ENCODE measurements at regions not wholly inside any gene's neighbourhood (a gene's known extent, or its start where the extent isn't known, plus 50 kb on each side); places are given as distances from the start of the nearest gene placed in this dataset.
"Not testable (repeated sequence)": the region's sequence is repeated elsewhere in the genome, so short reads cannot be mapped to it uniquely, and the experiment has no call there.

DNA sequence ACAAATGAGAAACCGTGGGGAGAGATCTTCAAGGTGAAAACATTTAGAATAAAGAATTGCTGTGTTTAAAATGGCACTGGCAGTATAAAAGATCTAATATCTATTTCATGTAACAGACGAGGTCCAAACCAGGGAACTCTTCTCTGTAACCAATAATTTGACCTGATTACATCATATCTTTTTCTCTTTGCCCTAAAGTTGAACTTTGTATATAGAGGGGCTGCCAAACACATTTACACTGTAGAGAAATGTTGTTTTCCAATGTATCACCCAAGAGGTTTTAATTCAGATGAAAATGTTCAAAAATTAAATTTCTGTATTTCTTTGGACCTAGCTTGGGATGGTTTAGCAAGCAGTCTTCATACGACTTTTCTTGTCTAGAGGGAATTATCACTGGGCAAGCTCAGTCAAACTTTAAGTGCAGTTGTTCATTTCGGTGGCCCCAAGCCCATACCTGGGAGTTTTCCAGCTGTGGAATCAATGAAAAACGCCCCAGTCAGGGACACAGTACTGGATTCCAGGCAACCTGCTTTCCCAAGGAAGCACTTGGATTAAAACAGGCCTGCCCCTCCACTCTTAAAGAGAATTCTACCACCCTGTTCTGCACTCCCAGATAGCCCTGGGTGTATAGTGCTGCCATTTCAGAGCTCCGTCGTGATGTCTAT is 208.5 kb upstream of the FN1 start:
- DNase-seq: no peak

DNA sequence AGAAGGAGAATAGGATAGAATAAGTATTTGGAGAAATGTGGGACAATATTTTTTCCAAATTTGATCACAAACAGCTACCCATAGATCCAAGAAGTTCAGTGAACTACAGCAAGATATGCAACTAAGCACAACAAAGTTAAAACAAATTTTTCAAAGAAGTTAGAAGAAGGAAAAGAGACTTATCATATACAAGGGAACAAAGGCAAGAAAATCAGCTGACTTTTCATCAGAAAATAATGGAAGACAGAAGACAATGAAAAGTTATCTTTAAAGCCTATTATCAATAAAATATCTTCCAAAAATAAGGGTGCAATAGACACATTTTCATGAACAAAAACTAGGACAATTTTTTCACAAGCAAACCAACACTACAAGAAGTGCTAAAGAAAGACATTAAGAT is 202.8 kb upstream of the FN1 start:
- no peak for DNase-seq

DNA sequence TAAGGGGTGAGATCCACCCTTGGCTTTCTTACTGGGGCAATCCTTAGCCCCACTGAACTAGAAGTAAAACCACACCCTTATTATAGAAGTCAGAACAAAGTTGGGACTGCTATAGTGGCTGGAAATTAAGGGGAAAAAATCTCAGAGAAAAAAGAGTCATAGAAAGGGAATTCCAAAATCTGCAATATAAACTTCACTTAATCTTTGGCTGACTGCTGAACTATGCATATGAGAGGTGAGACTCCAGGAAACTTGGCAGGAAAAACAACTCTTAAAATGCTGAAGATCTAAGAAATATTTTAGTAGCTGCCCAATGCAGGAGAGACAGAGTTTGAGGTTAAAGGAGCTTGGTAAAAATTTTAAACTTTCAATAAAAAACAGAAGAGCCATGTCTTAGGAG is 201.8 kb upstream of the FN1 start:
- DNase-seq: no peak

DNA sequence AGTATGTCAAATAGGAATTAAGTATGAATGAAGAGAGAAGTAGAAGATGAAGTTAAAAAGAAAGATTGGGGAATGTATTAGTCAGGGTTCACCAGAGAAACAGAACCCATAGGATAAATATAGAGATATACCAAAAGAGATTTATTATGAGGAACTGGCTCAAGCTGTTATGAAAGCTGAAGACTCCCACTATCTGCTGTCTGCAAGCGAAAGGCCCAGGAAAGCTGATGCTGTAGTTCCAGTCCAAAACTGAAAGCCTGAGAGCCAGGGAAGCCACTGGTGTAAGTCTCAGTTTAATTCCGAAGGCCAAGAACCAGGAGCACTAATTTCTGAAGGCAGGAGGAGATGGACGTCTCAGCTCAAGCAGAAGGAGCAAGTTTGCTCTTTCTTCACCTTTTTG is 200.9 kb upstream of the FN1 start:
- no peak for DNase-seq

DNA sequence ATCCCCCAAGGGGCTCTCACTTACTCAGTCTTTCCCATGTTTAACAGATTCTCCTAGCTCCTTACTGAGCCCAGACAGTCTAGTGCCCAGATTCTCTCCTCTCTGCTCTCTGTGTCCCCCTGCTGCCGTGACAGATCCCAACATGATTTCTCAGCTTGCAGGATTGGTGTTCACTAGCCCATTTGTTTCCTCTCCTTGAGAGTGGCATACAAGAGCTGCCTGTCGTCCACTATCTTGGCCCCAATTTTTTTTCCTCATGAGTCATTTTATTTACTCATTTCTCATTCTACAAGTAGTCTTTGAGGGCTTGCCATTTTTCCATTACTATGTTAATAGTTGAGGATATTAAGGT is 199.9 kb upstream of the FN1 start:
- DNase-seq: no peak

DNA sequence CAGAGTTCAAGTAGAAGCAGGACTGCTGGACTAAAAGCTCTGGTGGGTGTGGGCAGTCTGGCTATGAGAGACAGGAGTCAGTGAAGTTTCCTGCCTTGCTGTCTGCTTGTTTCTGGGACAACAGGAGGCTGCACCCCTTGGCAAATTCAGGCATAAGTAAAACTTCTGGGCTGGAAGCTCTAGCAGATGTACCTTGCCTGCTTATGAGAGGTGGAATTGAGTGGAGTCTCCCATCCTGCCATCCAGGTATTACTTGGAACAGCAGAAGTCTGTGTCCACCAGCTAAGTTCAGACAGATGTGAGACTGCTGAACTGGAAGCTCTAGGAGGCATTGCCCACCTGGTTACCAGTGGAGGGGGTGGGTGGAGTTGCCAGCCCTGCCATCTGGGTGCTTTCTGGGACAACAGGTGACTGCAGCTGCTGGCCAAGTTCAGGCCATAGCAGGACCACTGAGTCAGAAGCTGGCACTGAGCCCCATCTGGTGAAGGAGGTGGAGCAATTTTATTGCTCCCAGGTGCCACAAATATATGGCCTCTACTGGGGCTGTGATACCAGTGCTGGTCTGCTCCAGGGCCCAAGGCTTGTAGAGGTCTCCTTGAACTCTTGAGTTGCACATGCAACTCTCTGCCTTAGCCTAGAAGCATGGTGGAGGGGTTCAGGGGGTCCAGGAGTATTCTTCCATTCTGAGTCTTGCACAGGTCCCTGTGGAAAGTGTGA is 199.4 kb upstream of the FN1 start:
- DNase-seq: no peak

DNA sequence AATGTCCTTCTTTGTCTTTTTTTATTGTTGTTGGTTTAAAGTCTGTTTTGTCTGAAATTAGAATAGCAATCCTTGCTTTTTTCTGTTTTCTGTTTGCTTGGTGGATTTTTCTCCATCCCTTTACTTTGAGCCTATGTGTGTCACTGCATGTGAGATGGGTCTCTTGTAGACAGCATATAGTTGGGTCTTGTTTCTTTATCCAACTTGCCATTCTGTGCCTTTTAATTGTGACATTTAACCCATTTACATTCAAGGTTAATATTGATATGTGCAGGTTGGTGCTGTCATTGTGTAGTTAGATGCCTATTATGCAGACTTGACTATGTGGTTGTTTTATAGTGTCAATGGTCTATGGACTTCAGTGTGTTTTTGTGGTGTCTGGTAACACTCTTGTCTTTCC is 197.5 kb upstream of the FN1 start:
- DNase-seq: no peak

DNA sequence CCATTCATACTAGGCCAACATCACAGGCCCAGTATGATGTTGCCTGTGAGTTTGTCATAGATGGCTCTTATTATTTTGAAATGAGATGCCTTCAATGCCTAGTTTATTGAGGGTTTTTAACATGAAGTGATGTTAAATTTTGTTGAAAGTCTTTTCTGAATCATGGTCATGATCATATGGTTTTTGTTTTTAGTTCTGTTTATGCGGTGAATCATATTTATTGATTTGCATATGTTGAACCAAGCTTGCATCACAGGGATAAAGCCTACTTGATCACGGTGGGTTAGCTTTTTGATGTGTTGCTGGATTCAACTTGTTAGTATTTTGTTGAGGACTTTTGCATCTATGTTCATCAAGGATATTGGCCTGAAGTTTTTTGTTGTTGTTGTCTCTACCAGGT is 195.8 kb upstream of the FN1 start:
- no peak for DNase-seq

DNA sequence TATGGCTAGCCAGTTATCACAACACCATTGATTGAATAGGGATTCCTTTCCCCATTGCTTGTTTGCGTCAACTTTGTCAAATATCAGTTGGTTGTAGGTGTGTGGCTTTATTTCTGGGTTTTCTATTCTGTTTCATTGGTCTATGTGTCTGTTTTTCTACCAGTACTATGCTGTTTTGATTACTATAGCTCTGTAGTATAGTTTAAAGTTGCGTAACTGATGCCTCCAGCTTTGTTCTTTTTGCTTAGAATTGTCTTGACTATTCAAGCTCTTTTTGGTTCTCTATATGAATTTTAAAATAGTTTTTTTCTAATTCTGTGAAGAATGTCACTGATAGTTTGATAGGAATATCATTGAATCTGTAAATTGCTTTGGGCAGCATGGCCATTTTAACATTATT is 194.9 kb upstream of the FN1 start:
- DNase-seq: not testable (repeated sequence)

DNA sequence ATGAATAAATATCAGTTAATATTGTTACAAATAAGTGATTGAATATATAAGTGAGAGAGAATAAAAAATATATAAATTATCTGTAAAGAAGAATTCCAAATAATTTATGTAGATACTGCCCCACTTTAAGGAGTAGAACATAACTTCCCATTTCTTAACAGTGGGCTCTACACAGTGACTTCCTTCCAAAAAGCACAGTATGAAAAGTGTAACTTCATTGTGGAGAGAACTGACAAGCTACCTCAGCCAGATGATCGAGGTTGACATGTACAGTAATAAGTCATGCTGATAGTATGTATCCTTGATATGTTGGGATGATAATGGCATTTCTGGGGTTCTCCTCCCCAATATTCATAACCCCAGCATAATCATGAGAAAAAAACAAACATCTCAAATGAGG is 191.9 kb upstream of the FN1 start:
- no peak for DNase-seq

DNA sequence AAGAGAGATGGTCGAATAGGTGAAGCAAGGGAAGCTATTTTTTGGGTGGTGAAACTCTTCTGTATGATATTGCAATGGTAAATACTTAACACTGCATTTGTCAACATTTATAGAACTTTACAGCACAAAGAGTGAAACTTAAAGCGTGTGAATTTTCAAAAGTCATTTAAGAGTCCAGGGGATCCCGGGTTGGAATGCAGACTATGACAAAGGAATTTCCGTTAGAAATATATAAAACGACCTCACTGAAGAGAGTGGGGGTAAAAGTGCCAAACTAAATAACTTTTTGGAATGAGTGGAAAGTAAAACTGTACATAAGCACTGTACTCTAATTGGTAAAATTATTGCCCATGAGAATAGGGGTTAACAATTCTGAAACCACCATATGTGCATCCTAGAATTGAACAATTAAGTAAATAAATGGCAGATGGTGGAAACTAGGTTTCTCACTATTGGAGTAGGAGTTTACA is 191.0 kb upstream of the FN1 start:
- DNase-seq: no peak

DNA sequence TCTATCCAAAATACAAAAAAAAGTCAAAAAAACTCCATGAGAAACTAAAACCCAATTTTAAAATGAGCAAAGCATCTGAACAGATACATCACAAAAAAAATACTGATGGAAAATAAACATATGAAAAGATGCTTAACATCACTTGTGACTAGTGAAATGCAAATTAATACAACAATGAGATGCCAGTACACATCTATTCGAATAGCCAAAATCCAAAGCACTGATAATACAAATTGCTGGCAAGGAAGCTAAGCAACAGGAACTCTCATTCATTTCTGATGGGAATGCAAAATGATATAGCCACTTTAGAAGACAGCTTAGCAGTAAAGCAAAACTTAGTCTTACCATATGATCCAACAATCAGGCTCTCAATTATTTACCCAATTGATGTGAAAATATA is 190.2 kb upstream of the FN1 start:
- no peak for DNase-seq

DNA sequence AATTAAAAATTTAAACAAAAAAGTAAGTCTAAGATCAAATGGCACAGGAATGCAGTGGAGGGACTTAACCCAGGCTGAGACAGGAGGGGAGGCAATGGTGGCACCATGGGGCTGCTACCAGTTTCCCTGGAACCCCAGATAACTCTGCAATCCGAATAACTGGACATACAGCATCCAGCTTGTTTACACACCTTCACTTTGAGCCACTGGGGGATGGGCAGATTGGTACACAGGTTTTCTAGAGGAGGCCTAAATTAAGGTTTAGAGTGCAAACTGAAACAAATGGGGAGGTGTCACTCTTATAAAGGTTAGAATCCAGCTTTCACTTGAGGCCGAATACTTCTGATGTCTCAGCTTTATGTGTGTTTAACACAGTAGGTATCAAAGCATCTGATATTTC is 189.3 kb upstream of the FN1 start:
- DNase-seq: no peak

DNA sequence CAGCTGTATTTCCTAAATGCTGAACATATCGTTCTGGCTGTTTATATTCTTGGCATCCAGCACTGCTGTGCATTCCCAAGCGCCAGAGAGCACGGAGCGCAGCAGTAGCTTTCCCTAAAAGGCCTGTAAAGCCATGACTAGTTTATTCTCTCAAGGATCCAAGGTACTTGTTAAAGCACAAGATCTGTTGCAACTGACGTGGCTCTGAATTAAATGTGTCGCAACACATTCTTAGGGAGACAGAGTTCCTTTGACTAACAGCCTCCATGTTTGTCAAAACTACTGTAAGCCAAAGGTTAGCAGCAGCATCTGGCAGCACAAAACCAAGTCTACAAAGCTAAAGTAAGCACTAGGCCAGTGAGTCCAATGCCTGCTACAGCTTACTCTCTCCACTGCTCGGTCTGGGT is 188.6 kb upstream of the FN1 start:
- no peak for DNase-seq

DNA sequence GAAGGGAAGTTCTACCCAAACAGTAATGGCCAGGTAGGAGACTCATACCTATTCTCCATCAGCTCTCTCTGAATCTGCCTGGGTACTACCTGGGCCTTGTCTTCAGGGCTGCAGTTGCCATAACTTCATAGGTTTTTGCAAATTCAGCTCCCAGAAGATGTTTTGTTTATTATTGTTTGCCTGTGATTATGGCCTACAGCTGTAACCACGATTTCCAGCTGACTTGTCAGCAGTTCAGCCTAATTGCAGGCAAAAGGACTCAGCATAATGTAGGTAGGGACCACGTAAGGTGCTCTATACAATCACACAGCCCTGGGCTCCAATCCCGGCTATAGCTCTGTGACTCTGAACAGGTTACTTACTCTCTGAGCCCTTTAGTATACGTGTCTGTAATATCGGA is 187.0 kb upstream of the FN1 start:
- DNase-seq: no peak

DNA sequence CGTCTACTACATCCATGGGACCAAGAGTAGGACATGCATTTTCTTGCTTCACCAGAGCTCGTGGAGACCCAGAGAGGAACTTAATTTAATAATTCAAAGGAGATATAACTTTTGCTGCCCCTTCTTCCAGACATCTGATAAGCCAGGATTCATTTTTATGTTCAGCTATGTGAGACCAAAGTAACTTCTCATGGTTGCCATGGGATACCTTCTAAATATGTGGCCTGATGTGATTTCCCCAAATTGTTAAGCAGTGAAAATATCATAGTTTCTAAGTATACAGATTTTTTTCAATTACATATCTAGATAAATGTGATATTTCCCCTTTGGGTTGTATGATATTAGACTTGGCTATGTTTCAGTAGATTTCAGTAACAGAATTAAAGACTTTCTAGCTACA is 185.5 kb upstream of the FN1 start:
- no peak for DNase-seq

DNA sequence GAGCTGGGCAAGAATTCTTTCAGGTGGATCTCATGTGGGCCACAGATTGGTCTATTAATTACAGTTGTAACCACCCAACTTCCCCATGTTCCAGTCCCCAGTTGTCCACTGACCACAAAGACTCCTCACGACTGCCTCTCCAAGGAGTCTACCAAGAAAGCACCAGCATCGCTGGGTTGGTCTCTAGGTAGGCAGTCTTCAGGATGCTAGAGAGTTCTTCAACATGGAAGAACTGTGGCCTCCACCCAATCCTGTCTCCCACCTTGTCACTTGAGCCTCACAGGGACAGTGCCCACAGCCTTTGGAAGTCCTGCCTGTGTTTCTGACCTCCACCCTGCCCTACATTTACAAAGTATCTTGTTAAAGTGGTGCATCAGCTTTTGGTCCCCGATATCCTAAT is 184.7 kb upstream of the FN1 start:
- no peak for DNase-seq

DNA sequence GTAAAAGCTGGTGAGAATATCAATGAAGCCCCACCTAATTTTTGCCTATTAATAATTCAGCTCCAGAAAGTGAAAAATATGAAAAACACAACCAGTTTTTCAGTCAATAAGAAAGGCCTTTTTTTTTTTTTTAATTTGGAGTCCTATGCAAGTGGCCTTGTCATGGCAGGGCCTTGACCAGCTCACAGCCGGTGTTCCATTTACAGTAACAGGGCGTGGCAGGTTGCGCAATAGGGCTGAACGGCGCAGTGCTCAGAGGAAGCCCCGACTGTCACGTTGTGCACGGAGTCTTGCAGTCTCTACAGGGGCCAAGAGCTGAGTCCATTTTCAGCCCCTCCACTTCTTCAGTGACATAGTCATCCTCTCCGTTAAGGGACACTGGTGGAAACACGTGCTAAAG is 184.1 kb upstream of the FN1 start:
- no peak for DNase-seq

DNA sequence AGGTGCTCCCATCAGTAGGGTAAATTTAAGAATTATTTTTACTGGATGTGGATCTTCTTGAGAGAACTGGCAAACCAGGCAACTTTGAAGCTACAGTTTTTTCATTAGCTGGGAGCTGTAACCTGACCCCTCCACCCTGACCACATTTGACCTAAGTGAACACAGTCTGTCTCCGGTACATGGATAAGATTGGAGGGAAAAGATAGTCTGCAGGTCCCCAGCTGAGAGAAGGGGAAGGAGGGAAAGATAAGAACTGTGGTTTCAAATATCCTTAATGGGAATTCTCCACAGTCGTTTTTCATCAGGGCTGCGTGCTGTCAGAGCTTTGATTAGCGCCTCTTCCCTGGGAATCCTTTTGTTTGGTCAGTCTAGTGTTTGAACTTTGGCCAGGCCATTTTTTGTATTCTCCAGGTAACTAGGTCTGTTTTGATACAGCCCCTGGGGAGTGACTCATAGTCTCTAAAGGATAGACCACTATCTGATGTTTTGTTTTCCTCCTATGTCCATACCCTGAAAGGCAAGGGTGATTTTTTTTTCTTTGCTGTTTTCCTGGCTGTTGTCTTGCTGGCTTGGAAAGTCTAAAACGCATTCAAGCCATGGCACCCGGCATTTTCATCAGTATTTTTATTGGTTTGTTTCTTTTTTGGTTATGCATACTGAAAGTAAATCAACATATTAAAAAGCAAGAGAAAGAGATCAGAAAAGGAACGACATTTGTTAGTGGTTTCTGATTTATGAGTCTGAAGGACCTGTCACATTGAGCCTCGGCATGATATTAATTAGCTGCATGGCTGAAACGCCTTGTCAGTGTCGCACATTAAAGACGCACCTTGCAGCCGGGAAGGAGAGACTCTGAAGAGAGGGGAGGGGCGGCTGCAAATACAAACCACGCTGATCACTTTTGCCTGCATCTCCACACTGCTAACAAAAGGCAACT is 183.4 kb upstream of the FN1 start:
- DNase-seq: peak; percentile 9

DNA sequence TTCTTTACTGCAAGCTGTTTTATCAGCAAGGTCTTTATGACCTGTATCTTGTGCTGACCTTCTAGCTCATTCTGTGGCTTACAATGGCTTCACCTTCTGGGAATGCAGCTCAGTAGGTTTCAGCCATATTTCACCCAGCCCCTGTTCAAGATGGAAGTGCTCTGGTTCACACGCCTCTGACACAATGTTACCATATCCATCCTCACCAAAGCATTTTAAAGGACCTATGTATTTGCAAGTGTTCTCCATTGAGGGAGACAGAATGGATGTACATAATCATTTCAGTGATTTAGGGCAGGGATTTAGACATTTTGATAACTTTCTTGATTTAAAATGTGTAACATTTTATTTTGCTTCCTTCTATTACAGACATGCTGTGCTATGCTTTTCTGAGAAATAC is 182.3 kb upstream of the FN1 start:
- no peak for DNase-seq

DNA sequence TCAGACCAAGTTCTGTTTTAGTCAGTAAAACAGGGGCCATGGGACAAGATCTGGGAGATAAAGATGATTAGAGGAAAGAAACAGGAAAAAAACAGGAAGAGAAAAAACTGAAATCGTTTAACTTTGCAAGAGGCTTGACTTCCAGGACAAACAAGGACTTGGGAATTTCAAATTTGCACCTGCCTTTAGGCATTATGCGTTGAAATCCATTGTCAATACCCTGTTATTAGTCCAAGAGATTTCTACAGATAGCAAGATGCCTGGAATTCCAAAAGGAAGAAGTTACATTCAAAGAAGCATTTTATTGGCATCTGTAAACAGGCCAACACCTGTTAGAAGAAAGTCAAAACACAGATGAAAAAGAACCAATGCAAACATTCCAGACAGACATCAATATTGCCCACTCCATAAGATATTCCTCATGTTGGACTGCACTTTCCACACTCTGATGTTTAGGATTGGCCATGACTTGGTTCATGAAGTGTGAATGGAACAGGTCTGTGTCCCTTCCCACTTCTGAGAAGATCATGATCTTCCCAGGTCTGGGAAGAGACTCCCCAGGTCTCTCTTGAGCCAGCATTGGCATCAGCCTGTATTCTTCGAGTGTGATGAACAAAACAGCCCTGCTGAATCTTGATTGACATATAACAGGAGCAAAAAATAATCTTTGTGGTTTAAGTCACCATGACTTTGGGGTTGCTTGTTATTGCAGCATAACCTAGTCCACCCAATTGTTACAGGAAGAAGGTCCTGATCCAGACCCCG is 181.4 kb upstream of the FN1 start:
- DNase-seq: no peak

DNA sequence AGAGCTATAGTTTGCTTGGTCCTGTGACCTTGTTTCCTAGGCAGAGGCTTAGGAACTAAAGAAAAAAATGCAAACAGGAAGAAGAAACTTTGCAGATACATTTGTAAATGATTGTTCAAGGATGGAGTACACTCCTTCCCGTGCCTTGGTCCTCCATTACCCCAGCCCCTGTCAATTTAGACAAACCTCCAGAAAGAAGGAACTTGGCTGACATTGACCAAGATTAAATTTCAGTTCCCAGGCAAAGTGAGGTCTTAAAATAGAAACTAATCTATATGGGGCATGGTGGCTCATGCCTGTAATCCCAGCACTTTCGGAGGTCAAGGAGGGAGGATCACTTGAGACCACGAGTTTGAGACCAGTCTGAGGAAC is 179.9 kb upstream of the FN1 start:
- DNase-seq: no peak
